RPMI7951 (cell line): ENCODE measurements at regions not wholly inside any gene's neighbourhood (a gene's known extent, or its start where the extent isn't known, plus 50 kb on each side); places are given as distances from the start of the nearest gene placed in this dataset.
"Not testable (repeated sequence)": the region's sequence is repeated elsewhere in the genome, so short reads cannot be mapped to it uniquely, and the experiment has no call there.

Experiments
- DNase-seq: peaks from one replicate; pipeline ENCODE4 v3.0.0-alpha.2; 2012; ENCODE audit warnings: low read depth

GRCh38 chr2:43071599-43072550 lies 154.5 kb downstream of the ZFP36L2 start:
- no peak for DNase-seq

DNA sequence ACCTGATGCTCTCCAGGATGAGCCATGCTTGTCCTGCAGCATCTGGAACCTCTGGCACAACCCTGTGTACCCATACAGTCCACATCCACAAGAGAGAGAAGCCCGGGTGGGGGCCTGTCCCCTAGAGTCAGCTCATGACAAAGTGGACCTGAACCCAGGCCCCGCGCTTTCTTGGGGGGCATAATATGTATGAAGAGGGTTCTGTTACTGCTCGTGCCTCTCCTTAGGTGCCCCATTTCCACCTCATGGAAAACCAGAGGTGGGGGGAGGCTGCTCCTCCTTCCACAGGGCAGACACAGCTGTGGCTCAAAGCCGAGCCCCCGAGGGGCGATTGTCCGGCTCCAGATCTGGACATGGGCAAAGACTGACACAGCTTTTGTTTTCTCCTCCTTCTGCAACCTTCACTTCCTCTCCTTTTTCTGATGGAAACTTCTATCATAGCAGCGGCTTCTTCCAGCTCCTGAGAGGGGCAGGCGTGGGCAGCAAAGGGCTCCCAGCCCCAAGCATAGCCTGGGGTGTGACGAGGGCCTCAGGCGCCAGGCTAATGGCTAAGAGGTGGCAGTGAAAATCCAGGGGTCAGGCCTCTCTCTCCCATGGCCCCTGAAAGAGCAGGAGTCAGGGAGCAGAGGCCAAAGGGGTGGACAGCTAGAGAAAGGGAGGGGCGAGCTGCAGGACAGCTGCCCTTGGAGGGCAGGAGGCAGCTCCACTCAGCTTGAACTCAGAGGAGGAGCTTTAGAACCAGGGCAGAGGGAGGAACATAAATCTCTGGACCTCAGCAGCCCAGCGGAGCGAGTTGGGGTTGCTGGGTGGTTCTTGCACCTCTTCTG lies 155.5 kb downstream of the ZFP36L2 start:
- no peak for DNase-seq

DNA sequence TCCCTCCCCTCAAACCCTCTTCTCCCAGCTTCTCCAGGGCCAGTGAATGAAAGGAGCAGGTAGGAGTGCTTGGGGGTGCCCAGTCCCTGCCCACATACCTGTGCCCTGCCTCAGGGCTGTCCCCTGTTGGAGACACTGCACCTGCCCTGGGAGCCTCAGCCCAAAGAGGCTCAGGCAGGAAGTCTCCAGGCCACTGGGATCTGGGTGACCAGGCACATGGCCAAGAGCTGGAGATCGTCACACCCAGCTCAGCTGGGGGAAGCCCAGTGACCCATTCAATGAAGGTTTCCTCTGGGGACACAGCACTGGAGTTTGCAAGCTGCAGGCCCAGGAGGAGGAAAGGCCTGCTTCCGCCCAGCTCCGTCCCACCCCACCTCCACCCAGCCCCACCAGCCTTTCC lies 156.4 kb downstream of the ZFP36L2 start:
- DNase-seq: peak; percentile 65

DNA sequence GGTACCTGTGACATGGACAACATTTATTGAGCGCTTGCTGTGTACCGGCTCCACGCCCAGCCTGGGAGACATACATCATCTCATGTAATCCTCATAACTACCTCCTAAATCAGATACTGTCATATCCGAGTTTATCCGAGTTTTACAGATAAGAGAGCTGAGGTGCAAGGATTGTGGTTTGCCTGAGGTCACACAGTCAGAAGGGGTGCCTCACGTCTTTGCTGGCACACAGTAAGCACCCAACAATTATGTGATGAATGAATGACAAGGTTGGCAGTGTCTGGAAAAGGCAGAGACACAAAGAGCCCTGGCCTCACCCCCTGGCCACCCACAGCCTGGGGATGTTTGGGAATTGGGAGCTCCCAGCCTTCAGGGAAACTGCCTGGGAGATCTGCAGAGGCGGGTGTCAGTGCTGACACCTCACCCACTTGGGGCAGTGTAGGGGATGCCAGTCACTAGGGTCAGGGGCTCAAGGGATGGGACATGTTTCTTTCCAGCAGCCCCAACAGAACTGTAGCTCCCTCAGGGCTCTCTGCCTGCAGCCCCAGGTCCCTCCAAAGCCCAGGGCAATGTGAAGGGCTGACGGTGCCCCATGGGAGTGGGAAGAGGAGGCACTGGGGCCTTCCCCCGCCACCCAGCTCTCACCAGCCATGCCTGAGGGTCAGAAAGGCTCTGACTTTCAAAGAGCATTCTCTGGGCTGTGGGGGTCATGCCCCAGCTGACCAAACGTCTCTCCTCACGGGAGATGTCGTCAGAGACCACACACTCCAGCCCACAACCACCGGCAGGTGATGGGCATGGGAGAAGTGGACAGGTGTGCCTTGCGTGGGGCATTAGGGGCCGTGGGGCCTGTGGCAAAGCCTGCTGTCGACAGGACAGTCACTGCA lies 157.5 kb downstream of the ZFP36L2 start:
- DNase-seq: no peak

DNA sequence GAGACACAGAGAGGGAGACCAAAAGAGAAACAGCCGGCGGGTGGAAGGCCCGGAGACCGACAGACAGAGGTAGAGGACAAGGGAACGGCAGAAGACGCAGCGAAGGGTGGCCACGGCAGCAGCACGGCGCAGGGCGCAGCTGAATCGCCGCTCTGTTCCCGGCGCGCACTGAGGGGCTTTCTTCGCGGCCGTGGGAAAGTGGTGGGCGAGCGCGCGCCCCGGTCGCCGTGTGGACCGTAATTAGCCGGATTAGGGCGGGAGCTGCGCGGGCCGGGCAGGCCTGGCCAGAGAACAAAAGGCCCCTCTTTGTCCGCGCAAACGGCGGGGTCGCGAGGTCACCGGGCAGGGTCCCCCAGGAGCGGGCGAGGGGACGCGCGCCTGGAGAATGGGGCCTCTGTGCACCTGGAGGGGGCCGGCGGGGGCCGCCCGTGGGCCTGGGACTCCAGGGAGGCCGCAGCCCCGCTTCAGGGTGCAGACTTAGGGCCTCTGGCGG lies 158.3 kb downstream of the ZFP36L2 start:
- DNase-seq: no peak

DNA sequence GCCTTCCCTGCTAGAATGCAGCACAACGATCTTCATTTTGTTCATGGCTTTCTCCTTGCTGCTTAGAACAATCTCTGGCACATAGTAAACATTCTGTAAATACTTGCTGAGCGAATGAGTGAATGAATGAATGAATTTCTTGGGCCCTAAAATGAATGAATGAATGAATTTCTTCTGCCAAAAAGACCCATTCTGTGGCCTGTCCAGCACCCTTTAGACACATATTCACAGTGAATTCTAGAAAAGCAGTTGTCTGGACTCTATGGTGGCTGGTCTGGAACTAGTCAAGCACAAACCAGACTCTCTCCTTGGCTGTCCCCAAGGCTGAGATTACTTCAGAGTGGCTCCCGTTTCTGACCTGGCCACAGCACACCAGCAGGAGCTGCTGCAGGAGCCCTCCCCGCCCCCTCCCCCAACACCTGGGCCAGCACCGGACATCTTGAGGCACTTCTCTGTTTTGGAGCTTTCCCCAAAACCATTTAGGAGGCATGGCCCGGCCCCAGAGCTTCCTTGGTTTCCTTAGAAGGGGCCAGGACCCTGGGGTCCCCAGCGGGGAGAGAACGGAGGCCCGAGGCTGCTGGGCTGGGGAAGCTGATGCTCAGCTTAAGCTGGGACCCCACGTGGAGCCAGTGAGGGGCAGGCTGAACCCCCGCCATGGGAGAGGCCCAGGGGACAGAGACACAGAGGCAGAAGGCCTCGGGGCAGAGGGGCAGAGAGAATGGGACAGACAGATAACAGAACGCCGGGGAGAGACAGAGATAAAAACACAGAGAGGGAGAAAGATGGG lies 159.0 kb downstream of the ZFP36L2 start:
- no peak for DNase-seq

GRCh38 chr2:43066541-43067253 lies 159.7 kb downstream of the ZFP36L2 start:
- not testable (repeated sequence) for DNase-seq

GRCh38 chr2:43065871-43066270 lies 160.5 kb downstream of the ZFP36L2 start:
- no peak for DNase-seq

GRCh38 chr2:43065036-43065435 lies 161.4 kb downstream of the ZFP36L2 start:
- DNase-seq: no peak

DNA sequence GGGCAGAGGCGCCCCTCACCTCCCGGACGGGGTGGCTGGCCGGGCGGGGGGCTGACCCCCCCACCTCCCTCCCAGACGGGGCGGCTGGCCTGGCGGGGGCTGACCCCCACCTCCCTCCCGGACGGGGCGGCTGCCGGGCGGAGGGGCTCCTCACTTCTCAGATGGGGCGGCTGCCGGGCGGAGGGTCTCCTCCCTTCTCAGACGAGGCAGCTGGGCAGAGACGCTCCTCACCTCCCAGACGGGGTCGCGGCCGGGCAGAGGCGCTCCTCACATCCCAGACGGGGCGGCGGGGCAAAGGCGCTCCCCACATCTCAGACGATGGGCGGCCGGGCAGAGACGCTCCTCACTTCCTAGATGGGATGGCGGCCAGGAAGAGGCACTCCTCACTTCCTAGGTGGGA lies 163.3 kb downstream of the ZFP36L2 start:
- DNase-seq: not testable (repeated sequence)

DNA sequence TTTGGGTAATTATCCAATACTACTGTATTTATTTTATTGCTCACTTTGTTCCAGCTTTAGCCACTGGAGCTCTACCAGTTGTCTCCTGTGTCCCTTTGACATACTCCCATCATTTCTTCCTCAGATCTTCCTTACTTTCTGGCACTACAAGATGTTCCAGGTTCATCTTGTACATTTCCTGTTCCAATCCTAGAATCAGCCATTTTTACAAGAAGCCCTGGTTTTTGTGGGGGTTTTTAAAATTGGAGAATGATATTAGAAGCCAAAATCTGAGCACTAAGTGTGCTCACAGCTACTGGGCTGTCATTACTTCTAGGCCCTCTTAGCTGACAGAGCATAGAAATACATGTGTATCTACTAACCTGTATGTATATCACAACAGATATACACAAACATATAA lies 164.3 kb downstream of the ZFP36L2 start:
- DNase-seq: no peak

GRCh38 chr2:43060390-43061016 lies 165.9 kb downstream of the ZFP36L2 start:
- no peak for DNase-seq

- DNase-seq: peak; percentile 99
Observed at GRCh38 chr2:43059183-43059897, 167.1 kb downstream of the ZFP36L2 start.

- no peak for DNase-seq
Observed at GRCh38 chr2:43058726-43059110, 167.7 kb downstream of the ZFP36L2 start.

DNA sequence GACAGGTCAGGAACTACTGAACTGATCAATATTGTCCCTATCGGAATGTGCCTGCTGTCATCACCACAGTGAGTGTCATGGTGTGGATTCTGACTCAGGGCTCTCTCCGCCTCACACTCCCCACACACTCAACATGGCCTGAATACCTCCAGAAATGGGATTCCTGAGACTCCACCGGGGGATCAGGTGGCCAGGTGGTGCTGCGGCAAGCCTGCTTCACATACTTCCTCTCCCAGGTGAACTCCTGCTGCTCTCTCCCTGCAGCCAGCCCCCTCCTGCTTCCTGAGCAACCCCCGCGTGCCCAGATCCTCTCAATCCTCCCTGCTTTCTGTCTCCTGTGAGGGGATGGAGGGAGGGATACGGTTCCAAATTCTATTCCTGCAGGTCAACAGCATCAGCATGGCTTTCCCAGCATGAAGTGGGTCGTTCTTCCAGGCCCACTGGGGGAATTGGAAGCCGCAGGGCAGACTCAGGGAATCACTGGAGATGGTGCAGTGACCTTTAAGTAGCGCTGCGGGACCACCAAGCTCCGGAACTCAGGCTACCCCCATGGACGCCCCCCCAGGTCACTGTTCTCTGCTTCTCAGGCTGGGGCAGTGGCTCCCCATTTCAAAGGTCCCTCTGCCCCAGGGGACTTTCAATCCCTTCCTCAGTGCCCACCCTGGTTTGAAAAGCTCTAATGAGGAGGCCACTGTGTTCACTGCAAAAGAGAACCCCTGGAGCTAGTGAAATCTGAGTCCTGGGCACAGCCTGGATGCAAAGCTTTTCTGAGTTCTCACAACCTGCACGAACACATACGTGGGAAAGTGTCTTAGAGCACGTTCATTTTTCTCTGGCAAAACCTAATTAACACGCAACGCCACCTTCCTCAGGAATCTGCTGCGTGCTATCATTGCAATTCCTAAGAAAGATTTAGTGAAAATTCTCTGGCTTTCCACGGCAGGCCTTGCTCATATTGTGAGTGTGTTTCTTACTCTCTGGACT lies 168.4 kb downstream of the ZFP36L2 start:
- DNase-seq: no peak

GRCh38 chr2:43057026-43057741 lies 169.2 kb downstream of the ZFP36L2 start:
- no peak for DNase-seq

DNA sequence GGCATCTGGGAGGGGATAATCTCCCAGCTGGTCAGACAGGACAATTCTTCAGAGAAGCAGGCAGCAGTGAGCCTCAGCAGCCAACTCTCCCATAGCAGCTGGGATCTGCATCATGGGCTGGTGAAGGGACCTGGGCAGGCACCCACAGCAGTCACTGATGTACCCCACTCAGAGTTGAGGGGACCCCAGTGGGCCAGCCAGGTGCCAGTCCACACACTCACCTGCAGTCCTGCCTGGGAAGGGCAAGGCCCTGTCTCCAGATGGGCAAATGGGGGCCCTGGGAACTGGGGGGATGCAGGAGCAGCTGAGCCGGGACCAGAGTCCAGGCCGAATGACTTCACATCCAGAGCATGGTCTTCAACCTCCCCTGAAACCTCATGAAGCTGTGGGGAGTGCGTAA lies 170.4 kb downstream of the ZFP36L2 start:
- DNase-seq: no peak
